T-cell (primary cell): ENCODE measurements at regions not wholly inside any gene's neighbourhood (a gene's known extent, or its start where the extent isn't known, plus 50 kb on each side); places are given as distances from the start of the nearest gene placed in this dataset.

Experiments used
- ATAC-seq, 4 experiments: fragments of 200-7000 bp in 3 of 4; fragments of 150-1000 bp in 1 of 4; cut with Tn5 transposase; replicated peaks in 1 of 4; 1 replicate in 3 of 4; 2 replicates in 1 of 4; pipeline ENCODE4 v1.10.0; 2021; ENCODE audit warnings: moderate library complexity in 3 of 4, mild to moderate bottlenecking in 2 of 4, moderate number of reproducible peaks in 1 of 4
- CTCF ChIA-PET, 2 donors: fragments of 300-600 bp; sonication (Branson Sonifier 250); formaldehyde crosslinking; loops; one replicate each; lab custom pipeline; 2022; ENCODE audit warnings: antibody characterized with exemption in 2 of 2; lab: Charles Lee
- POLR2A ChIA-PET, 2 donors: fragments of 300-600 bp; sonication (Branson Sonifier 250); formaldehyde crosslinking; loops; one replicate each; lab custom pipeline; 2022; ENCODE audit warnings: antibody characterized with exemption in 2 of 2; lab: Charles Lee
- DNase-seq, 35 experiments: peaks; one replicate each; pipeline versions ENCODE4 v3.0.0 to v3.0.0-alpha.2; 2013 to 2023
- H3K27ac ChIP-seq: one replicate; pipeline ENCODE4 v1.5.1; 2013; ENCODE audit warnings: low read length
- H3K27me3 ChIP-seq, 2 experiments: replicated peaks in 1 of 2; 1 replicate in 1 of 2; 2 replicates in 1 of 2; pipeline versions ENCODE4 v1.6.1 to v1.7.0; 2013; ENCODE audit warnings: low read length in 1 of 2, mixed read lengths in 1 of 2; ENCODE audit not compliant: control insufficient read depth in 2 of 2, insufficient read depth in 2 of 2; ENCODE audit errors: extremely low read depth in 1 of 2
- H3K36me3 ChIP-seq, 2 donors: 1 replicate in 1 of 2; 2 replicates in 1 of 2; pipeline versions ENCODE4 v1.6.1 to v1.7.0; 2013; ENCODE audit warnings: low read length in 1 of 2; ENCODE audit not compliant: control insufficient read depth in 2 of 2, insufficient read depth in 1 of 2; ENCODE audit errors: extremely low read depth in 1 of 2
- H3K4me1 ChIP-seq, 2 experiments: 1 replicate in 1 of 2; 2 replicates in 1 of 2; pipeline versions ENCODE4 v1.6.1 to v1.7.0; 2013; ENCODE audit warnings: low read length in 2 of 2, mixed read lengths in 1 of 2; ENCODE audit not compliant: insufficient read depth in 2 of 2, control insufficient read depth in 1 of 2; ENCODE audit errors: extremely low read depth in 1 of 2
- H3K4me3 ChIP-seq, 2 donors: 1 replicate in 1 of 2; 2 replicates in 1 of 2; pipeline versions ENCODE4 v1.5.1 to v1.7.0; 2013; ENCODE audit warnings: mild to moderate bottlenecking in 2 of 2, low read length in 1 of 2, moderate library complexity in 1 of 2; ENCODE audit not compliant: control insufficient read depth in 1 of 2; ENCODE audit errors: extremely low read depth in 1 of 2
- H3K9me3 ChIP-seq: 2 replicates; pipeline ENCODE4 v1.7.0; 2013
- H3K27ac Mint-ChIP-seq, 2 donors: one replicate each; pipeline ENCODE4 v1.8.0; 2020 to 2021; ENCODE audit warnings: mild to moderate bottlenecking in 2 of 2, mixed read lengths in 2 of 2
- H3K27me3 Mint-ChIP-seq, 2 donors: one replicate each; pipeline ENCODE4 v1.8.0; 2021 to 2022; ENCODE audit warnings: mixed read lengths in 2 of 2
- H3K36me3 Mint-ChIP-seq: one replicate; pipeline ENCODE4 v1.8.0; 2021; ENCODE audit warnings: mixed read lengths
- H3K4me1 Mint-ChIP-seq, 3 donors: one replicate each; pipeline ENCODE4 v1.8.0; 2020 to 2022; ENCODE audit warnings: mixed read lengths in 3 of 3, mild to moderate bottlenecking in 1 of 3
- H3K4me3 Mint-ChIP-seq, 3 donors: one replicate each; pipeline ENCODE4 v1.8.0; 2020 to 2022; ENCODE audit warnings: mild to moderate bottlenecking in 3 of 3, mixed read lengths in 3 of 3, moderate library complexity in 3 of 3
- H3K9me3 Mint-ChIP-seq, 3 donors: one replicate each; pipeline ENCODE4 v1.8.0; 2020 to 2022; ENCODE audit warnings: mixed read lengths in 3 of 3
- WGBS: methylation state at CpG from one replicate; pipeline ENCODE4 v1.1.5; 2013; ENCODE audit warnings: missing lambda C conversion rate; ENCODE audit not compliant: insufficient coverage; 5-methylcytosine and 5-hydroxymethylcytosine counted together

DNA sequence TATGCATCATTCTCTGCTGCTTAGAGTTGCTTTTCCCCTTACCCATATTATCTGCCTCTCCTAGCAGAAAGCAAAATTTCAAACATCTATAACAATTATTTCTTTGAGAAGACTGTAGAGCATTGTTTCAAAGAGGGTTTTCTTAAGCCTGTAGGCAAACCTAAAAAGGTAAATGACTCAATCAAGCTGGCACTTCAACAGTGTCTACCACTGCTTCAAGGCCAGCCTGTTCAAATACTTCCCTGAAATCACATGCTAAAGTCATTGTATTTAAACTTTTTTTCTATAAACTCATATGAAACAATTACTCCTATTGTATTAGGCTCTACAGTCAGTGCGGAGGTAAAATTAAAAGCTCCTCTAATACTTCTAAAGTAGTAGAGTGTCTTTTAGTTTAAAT is 87.1 kb downstream of the OGFRL1 start:
- Mint-ChIP-seq H3K4me3 (no peak overlapping the region), H3K4me1 (no peaks in the 10 kb centered on the region), H3K27me3 (peaks cover 2 to 4% of the 10 kb centered on the region in 2 donors), H3K36me3 (no peaks in the 10 kb centered on the region), H3K27ac (no peak overlapping the region), H3K9me3 (peaks cover 0 to 6% (median 0%) of the 10 kb centered on the region in 3 donors)
- no peaks in the 10 kb centered on the region for H3K4me1 ChIP-seq
- no peaks in the 10 kb centered on the region for H3K36me3 ChIP-seq
- CTCF ChIA-PET = interaction anchor here in 1 of 2 donors (0.5 kb wide), 1 partner anchor 9 kb away, joined by 3 read pairs; no protein-coding TSS in a partner anchor
- ATAC-seq = no peak
- no peak overlapping the region for H3K4me3 ChIP-seq
- no peak overlapping the region for H3K27ac ChIP-seq
- no peaks in the 10 kb centered on the region for H3K9me3 ChIP-seq
- no peak for DNase-seq
- WGBS = no CpG with 5 or more reads among the region's 1 CpG
- POLR2A ChIA-PET = interaction anchor here (0.6 kb wide), 2 partner anchors 146 to 1948 kb away, joined by 3 read pairs; no protein-coding TSS in a partner anchor
- H3K27me3 ChIP-seq = no peaks in the 10 kb centered on the region

DNA sequence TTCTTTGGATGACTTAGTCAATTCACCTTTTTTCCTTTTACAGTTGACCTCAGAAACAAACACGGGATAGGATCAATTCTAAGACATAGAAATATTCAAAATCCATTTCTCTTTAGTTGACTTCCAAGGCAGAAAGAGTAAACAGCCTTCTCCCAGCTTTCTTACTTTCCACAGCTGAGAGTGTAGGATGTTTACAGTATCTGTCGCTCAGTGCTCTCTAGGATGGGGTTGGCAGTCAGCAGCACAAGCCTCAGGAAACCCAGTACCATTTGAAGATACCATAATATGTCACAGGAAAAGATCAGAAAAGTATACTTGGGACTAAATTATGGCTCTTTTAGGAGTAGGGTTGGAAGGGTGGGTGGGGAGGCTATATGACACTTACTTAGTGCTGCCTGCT is 88.2 kb downstream of the OGFRL1 start:
- no peaks in the 10 kb centered on the region for H3K36me3 ChIP-seq
- Mint-ChIP-seq H3K4me3 (no peak overlapping the region), H3K27ac (no peak overlapping the region), H3K36me3 (no peaks in the 10 kb centered on the region), H3K4me1 (no peaks in the 10 kb centered on the region), H3K27me3 (peaks cover 0 to 2% of the 10 kb centered on the region in 2 donors), H3K9me3 (peaks cover 0 to 6% (median 0%) of the 10 kb centered on the region in 3 donors)
- WGBS = no CpG with 5 or more reads among the region's 2 CpGs
- no peak overlapping the region for H3K27ac ChIP-seq
- no peak for ATAC-seq
- no peak for DNase-seq
- ChIA-PET CTCF (interaction anchor here in 1 of 2 donors (0.6 to 1.1 kb wide), 2 partner anchors 9 to 197 kb away, joined by 3 read pairs; no protein-coding TSS in a partner anchor), POLR2A (no interaction called here)
- H3K27me3 ChIP-seq = no peaks in the 10 kb centered on the region
- H3K4me1 ChIP-seq = no peaks in the 10 kb centered on the region
- no peak overlapping the region for H3K4me3 ChIP-seq
- no peaks in the 10 kb centered on the region for H3K9me3 ChIP-seq

DNA sequence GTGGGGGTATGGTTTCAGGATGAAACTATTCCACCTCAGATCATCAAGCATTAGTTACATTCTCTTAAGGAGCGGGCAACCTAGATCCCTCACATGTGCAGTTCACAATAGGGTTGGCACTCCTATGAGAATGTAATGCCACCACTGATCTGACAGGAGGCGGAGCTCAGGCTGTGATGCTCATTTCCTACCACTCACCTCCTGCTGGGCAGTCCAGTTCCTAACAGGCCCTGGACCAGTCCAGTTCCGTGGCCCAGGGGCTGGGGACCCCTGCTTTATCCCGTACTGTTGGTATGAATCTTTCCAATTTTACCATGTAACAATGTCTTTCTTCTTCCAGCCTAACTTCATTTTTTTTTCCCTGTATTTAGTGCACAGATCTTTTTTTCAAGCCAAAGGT is 94.9 kb downstream of the OGFRL1 start:
- ChIA-PET POLR2A (no interaction called here), CTCF (no interaction called here)
- Histone ChIP-seq H3K4me1 (no peaks in the 10 kb centered on the region), H3K4me3 (no peak overlapping the region), H3K36me3 (no peaks in the 10 kb centered on the region), H3K27ac (no peak overlapping the region), H3K9me3 (no peaks in the 10 kb centered on the region), H3K27me3 (no peaks in the 10 kb centered on the region)
- H3K36me3 Mint-ChIP-seq = no peaks in the 10 kb centered on the region
- ATAC-seq (no peak), DNase-seq (no peak)
- WGBS = 71% methylated on average over 3 of the region's 4 CpGs
- no peaks in the 10 kb centered on the region for H3K4me1 Mint-ChIP-seq
- peaks cover 5 to 7% of the 10 kb centered on the region in 2 donors for H3K27me3 Mint-ChIP-seq
- H3K4me3 Mint-ChIP-seq = no peak overlapping the region
- H3K9me3 Mint-ChIP-seq = no peaks in the 10 kb centered on the region
- no peak overlapping the region for H3K27ac Mint-ChIP-seq

DNA sequence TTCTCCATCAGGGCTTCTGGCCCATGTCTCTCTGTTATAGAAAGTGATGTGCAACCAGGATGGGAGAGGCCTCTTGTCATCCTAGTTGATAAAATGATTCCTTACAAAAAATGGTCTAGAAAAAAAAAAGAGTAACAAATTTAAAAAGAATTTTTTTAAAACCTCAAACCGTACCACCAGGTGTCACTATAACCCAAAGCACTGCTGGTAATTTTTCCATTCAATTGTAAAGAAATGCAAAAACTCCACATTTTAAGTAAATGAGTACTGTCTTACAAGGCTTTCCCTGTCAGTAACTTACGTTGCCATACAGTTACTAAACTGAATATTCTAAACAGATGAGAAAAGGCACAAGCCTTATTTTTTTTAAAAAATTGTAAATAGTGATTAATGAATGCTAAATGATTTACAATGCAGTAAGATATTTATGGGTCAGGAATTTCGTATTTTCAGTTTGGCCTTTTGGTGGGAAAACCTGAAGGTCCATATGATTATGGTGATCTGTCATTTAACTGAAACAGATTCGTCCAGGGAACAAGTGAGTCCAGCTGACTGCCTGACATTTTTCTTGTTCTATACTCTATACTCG is 95.4 kb downstream of the OGFRL1 start:
- Histone ChIP-seq H3K4me1 (no peaks in the 10 kb centered on the region), H3K27me3 (no peaks in the 10 kb centered on the region), H3K4me3 (no peak overlapping the region), H3K27ac (no peak overlapping the region), H3K36me3 (no peaks in the 10 kb centered on the region), H3K9me3 (no peaks in the 10 kb centered on the region)
- no peak overlapping the region for H3K27ac Mint-ChIP-seq
- DNase-seq (peak in 1 of 35 experiments; percentile 20), ATAC-seq (no peak)
- H3K9me3 Mint-ChIP-seq = no peaks in the 10 kb centered on the region
- ChIA-PET CTCF (interaction anchor here in 1 of 2 donors (1.1 kb wide), 1 partner anchor 8 kb away, joined by 3 read pairs; no protein-coding TSS in a partner anchor), POLR2A (no interaction called here)
- no peak overlapping the region for H3K4me3 Mint-ChIP-seq
- 86% methylated on average over 1 of the region's 5 CpGs for WGBS
- H3K27me3 Mint-ChIP-seq = peaks cover 5 to 7% of the 10 kb centered on the region in 2 donors
- H3K4me1 Mint-ChIP-seq = no peaks in the 10 kb centered on the region
- no peaks in the 10 kb centered on the region for H3K36me3 Mint-ChIP-seq

DNA sequence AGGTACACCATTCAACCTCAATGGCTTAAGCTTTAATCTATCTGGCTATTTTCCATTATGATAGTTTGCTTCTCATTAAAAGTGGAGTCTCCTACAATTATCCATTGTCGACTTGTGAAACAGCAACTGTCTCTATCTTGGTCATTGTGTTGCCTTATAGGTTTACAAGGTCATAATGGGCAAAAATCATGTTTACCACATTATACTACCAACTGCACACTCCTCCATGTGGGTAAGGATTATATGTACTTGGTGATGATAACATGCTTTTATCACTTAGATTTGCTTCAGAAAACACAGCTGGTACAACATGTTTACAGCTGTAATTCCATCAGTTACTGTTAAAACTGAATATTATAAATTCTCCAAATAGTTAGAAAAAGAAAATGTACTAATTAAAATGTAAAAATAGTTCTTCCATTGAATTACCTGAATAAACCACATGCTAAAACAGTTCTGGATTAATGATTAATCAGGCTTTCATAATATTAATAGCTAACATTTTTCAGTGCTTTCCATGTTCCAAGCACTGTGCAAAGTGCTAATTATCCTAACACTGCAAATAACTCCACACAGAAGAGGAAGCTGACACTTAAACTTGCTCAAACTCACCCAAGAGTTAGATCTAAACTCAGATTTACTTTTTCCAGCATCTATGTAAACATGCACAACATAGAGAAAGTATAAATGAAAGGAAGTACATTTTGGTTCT is 96.7 kb downstream of the OGFRL1 start:
- H3K4me3 ChIP-seq = no peak overlapping the region
- H3K9me3 ChIP-seq = no peaks in the 10 kb centered on the region
- Mint-ChIP-seq H3K36me3 (no peaks in the 10 kb centered on the region), H3K27me3 (peaks cover 7 to 14% of the 10 kb centered on the region in 2 donors), H3K9me3 (no peaks in the 10 kb centered on the region), H3K4me1 (no peaks in the 10 kb centered on the region), H3K27ac (no peak overlapping the region), H3K4me3 (no peak overlapping the region)
- ATAC-seq = no peak
- H3K4me1 ChIP-seq = no peaks in the 10 kb centered on the region
- H3K27ac ChIP-seq = no peak overlapping the region
- no CpG with 5 or more reads among the region's 1 CpG for WGBS
- no peaks in the 10 kb centered on the region for H3K36me3 ChIP-seq
- DNase-seq = no peak
- CTCF ChIA-PET = interaction anchor here (1.1 to 1.4 kb wide), 2 partner anchors 9 kb away, joined by 3 read pairs; no protein-coding TSS in a partner anchor
- no peaks in the 10 kb centered on the region for H3K27me3 ChIP-seq
- POLR2A ChIA-PET = interaction anchor here in 1 of 2 donors (0.7 kb wide), 1 partner anchor 501 kb away, joined by 3 read pairs; no protein-coding TSS in a partner anchor

DNA sequence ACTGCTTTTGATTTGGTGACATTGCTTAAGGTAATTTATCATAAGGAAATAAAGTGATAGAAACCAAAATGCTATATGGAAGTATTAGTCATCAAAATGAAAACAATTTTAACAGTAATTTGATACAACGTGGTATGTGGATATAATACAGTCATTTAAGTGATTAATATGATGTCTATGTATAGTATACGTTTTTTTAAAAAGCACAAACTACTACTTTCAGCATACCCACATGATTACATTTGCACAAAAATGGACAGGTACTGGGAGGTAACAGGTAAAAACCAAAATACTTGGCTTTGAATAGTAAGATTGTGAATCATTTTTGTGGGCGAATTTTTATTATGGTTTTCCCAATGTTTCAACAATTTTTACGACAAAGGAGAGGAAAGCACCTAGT is 97.6 kb downstream of the OGFRL1 start:
- Mint-ChIP-seq H3K36me3 (no peaks in the 10 kb centered on the region), H3K4me1 (no peaks in the 10 kb centered on the region), H3K27me3 (peaks cover 5 to 14% of the 10 kb centered on the region in 2 donors), H3K27ac (no peak overlapping the region), H3K4me3 (no peak overlapping the region), H3K9me3 (no peaks in the 10 kb centered on the region)
- no peak overlapping the region for H3K27ac ChIP-seq
- H3K27me3 ChIP-seq = no peaks in the 10 kb centered on the region
- ATAC-seq (no peak), DNase-seq (no peak)
- no peaks in the 10 kb centered on the region for H3K36me3 ChIP-seq
- ChIA-PET CTCF (interaction anchor here in 1 of 2 donors (1.4 kb wide), 1 partner anchor 10 kb away, joined by 3 read pairs; no protein-coding TSS in a partner anchor), POLR2A (no interaction called here)
- no peaks in the 10 kb centered on the region for H3K9me3 ChIP-seq
- no peak overlapping the region for H3K4me3 ChIP-seq
- no CpG with 5 or more reads among the region's 4 CpGs for WGBS
- no peaks in the 10 kb centered on the region for H3K4me1 ChIP-seq
